ENCODE measurements at regions not wholly inside any gene's neighbourhood (a gene's known extent, or its start where the extent isn't known, plus 50 kb on each side); places are given as distances from the start of the nearest gene placed in this dataset.

DNA sequence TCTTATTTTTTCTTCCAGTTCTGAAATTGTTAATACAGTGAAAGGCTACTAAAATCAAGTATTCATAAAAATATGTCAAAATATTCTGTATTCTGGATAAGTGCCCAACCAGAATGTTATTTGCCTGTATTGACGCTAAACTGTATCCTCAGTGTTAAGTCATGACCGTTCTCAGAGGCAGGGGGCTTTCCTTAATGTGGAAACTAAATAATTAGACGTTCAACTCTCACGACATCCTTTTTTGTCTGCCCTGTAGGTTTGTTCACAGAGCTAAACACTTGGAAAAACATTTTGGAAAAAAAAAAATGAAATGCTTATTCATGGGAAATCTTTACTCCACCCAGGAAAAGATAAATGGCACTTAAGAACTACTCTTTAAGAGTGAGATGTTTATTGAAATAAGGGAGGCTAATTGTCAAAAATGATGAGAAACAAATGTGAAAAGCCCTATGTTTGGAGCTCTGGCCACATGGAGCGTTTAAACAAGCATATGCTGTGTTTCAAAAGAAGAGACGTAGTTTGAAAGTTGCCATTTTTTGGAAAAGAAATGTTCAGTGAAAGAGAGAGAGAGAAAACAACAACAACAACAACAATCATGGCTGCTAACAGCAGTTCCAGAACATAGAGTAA is 453.1 kb upstream of the MARCKS start:
- Histone ChIP-seq H3K9me3 (ENCODE audit: severe bottlenecking) (no peaks in the 10 kb centered on the region), H3K27ac (no peak overlapping the region), H3K4me3 (ENCODE audit: low read depth, low read length) (no peak overlapping the region), H3K36me3 (no peaks in the 10 kb centered on the region), H3K27me3 (ENCODE audit: insufficient read depth, low read depth, severe bottlenecking) (no peaks in the 10 kb centered on the region)
- TF ChIP-seq, protein P1, sequence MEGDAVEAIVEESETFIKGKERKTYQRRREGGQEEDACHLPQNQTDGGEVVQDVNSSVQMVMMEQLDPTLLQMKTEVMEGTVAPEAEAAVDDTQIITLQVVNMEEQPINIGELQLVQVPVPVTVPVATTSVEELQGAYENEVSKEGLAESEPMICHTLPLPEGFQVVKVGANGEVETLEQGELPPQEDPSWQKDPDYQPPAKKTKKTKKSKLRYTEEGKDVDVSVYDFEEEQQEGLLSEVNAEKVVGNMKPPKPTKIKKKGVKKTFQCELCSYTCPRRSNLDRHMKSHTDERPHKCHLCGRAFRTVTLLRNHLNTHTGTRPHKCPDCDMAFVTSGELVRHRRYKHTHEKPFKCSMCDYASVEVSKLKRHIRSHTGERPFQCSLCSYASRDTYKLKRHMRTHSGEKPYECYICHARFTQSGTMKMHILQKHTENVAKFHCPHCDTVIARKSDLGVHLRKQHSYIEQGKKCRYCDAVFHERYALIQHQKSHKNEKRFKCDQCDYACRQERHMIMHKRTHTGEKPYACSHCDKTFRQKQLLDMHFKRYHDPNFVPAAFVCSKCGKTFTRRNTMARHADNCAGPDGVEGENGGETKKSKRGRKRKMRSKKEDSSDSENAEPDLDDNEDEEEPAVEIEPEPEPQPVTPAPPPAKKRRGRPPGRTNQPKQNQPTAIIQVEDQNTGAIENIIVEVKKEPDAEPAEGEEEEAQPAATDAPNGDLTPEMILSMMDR (IDR thresholded peaks at IDR 0.05; ENCODE audit: low read depth, low read length): no peak
- DNase-seq: no peak

GRCh38 chr6:113405326-113406047 is 451.7 kb upstream of the MARCKS start:
- H3K27ac ChIP-seq: no peak overlapping the region
- no peaks in the 10 kb centered on the region for H3K27me3 ChIP-seq (ENCODE audit: insufficient read depth, low read depth, severe bottlenecking)
- no peak for DNase-seq
- TF ChIP-seq, protein P1 (IDR thresholded peaks at IDR 0.05; ENCODE audit: low read depth, low read length): no peak
- H3K9me3 ChIP-seq (ENCODE audit: severe bottlenecking): no peaks in the 10 kb centered on the region
- H3K36me3 ChIP-seq: no peaks in the 10 kb centered on the region
- H3K4me3 ChIP-seq (ENCODE audit: low read depth, low read length): no peak overlapping the region

- Histone ChIP-seq H3K27ac (no peak overlapping the region), H3K27me3 (ENCODE audit: insufficient read depth, low read depth, severe bottlenecking) (no peaks in the 10 kb centered on the region), H3K4me3 (ENCODE audit: low read depth, low read length) (no peak overlapping the region), H3K36me3 (no peaks in the 10 kb centered on the region), H3K9me3 (ENCODE audit: severe bottlenecking) (no peaks in the 10 kb centered on the region)
- DNase-seq: no peak
- TF ChIP-seq, protein P1 (IDR thresholded peaks at IDR 0.05; ENCODE audit: low read depth, low read length): no peak
Measured at GRCh38 chr6:113406048-113406695, 451.0 kb upstream of the MARCKS start.

DNA sequence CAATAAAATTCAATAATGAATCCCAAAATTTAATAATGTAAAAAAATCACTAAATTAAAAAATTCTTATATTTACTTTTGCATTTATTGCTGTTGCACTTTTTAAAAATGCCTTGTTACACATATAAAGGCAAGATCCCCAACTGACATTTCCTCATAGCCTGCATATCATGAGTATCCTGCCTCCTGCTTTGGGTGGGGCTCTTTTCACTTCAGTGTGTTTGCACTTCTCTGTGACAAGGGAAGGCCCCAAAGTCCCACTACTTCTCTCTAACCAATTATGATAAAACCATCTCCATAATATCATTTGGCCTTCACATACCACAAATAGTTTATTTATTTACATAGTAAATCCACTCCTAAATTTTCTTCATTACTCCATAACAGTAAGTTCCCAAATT is 446.1 kb upstream of the MARCKS start:
- Histone ChIP-seq H3K4me3 (ENCODE audit: low read depth, low read length) (no peak overlapping the region), H3K27me3 (ENCODE audit: insufficient read depth, low read depth, severe bottlenecking) (no peaks in the 10 kb centered on the region), H3K9me3 (ENCODE audit: severe bottlenecking) (no peaks in the 10 kb centered on the region), H3K36me3 (no peaks in the 10 kb centered on the region), H3K27ac (no peak overlapping the region)
- DNase-seq: no peak
- TF ChIP-seq, protein P1 (IDR thresholded peaks at IDR 0.05; ENCODE audit: low read depth, low read length): no peak

GRCh38 chr6:113412589-113413357 is 444.4 kb upstream of the MARCKS start:
- H3K4me3 ChIP-seq (ENCODE audit: low read depth, low read length): no peak overlapping the region
- no peaks in the 10 kb centered on the region for H3K36me3 ChIP-seq
- no peaks in the 10 kb centered on the region for H3K27me3 ChIP-seq (ENCODE audit: insufficient read depth, low read depth, severe bottlenecking)
- H3K9me3 ChIP-seq (ENCODE audit: severe bottlenecking): no peaks in the 10 kb centered on the region
- TF ChIP-seq, protein P1 (IDR thresholded peaks at IDR 0.05; ENCODE audit: low read depth, low read length): no peak
- DNase-seq: no peak
- H3K27ac ChIP-seq: no peak overlapping the region

Measured in WERI-Rb-1 (cell line).